ENCODE measurements at regions not wholly inside any gene's neighbourhood (a gene's known extent, or its start where the extent isn't known, plus 50 kb on each side); places are given as distances from the start of the nearest gene placed in this dataset.

DNA sequence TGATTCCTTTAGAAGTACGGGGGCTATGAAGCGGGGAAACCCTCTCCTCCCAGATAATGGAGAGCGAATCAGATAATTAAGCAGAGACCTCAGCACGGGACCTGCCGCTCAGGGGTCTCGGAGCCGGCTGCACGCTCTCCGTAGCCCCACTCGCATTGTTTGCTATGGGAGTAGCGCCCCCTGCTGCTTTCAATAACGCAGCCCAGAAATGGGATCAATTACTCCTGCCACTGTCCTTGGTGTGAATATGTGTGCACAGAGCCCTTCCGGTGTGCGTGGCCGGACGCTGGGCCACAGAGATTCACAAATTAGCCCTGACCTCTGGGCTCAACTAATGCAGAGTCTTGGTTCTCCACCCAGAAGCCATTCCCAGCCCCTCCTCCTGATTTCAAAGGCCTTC is 76.4 kb upstream of the TMEM132C start:
- Histone ChIP-seq H3K36me3 (ENCODE audit: control insufficient read depth, insufficient read depth, low read length) (no peaks in the 10 kb centered on the region), H3K4me3 (ENCODE audit: low read depth, low read length) (no peak overlapping the region), H3K27me3 (ENCODE audit: control insufficient read depth, insufficient read depth, low read length) (no peaks in the 10 kb centered on the region)
- TF ChIP-seq CTCF (IDR thresholded peaks at IDR 0.05; ENCODE audit: insufficient read depth, low read length, poor library complexity, severe bottlenecking) = peak; percentile 51
- no peak for DNase-seq (ENCODE audit: low read depth)

DNA sequence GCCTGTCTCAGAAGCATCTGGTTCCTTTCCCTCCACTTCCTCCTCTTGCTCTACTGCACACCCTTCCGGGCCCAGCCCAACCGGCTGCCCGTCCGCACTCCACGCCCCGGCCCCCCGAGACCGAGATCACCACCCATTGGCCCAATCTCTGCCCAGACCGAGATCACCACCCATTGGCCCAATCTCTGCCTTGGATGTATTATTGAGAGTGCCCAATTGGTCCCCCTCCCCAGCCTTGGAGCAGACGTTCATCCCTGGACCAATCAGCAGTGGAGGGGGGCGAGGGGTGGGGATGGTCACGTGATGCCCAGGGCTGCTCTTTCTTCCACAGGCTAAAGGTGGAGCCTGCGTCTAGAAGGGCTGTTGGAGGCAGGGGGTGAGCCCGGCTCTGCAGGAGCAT is 75.6 kb upstream of the TMEM132C start:
- Histone ChIP-seq H3K27me3 (ENCODE audit: control insufficient read depth, insufficient read depth, low read length) (no peaks in the 10 kb centered on the region), H3K36me3 (ENCODE audit: control insufficient read depth, insufficient read depth, low read length) (no peaks in the 10 kb centered on the region), H3K4me3 (ENCODE audit: low read depth, low read length) (no peak overlapping the region)
- no peak for DNase-seq (ENCODE audit: low read depth)
- no peak for TF ChIP-seq CTCF (IDR thresholded peaks at IDR 0.05; ENCODE audit: insufficient read depth, low read length, poor library complexity, severe bottlenecking)

- no peak for TF ChIP-seq CTCF (IDR thresholded peaks at IDR 0.05; ENCODE audit: insufficient read depth, low read length, poor library complexity, severe bottlenecking)
- H3K36me3 ChIP-seq (ENCODE audit: control insufficient read depth, insufficient read depth, low read length) = no peaks in the 10 kb centered on the region
- no peak overlapping the region for H3K4me3 ChIP-seq (ENCODE audit: low read depth, low read length)
- no peaks in the 10 kb centered on the region for H3K27me3 ChIP-seq (ENCODE audit: control insufficient read depth, insufficient read depth, low read length)
- no peak for DNase-seq (ENCODE audit: low read depth)
These were observed 62.3 kb upstream of the TMEM132C start for GRCh38 chr12:128204711-128205110.

- TF ChIP-seq CTCF (IDR thresholded peaks at IDR 0.05; ENCODE audit: insufficient read depth, low read length, poor library complexity, severe bottlenecking) = no peak
- no peak for DNase-seq (ENCODE audit: low read depth)
- no peak overlapping the region for H3K4me3 ChIP-seq (ENCODE audit: low read depth, low read length)
- no peaks in the 10 kb centered on the region for H3K36me3 ChIP-seq (ENCODE audit: control insufficient read depth, insufficient read depth, low read length)
- no peaks in the 10 kb centered on the region for H3K27me3 ChIP-seq (ENCODE audit: control insufficient read depth, insufficient read depth, low read length)
These were observed 61.8 kb upstream of the TMEM132C start for GRCh38 chr12:128205145-128205544.

DNA sequence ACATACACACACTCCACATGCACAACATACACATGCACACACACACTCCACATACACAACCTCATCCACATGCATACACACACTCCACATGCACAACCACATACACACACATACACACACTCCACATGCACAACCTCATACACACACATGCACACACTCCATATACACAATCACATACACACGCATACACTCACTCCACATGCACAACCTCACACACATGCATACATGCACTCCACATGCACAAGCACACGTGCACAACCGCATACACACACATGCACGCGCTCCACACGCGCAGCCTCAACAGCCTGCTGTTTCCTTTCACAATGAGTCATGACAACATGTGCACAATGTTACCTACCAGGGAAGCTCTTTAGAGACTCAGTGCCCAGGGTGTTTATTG is 61.2 kb upstream of the TMEM132C start:
- Histone ChIP-seq H3K4me3 (ENCODE audit: low read depth, low read length) (no peak overlapping the region), H3K27me3 (ENCODE audit: control insufficient read depth, insufficient read depth, low read length) (no peaks in the 10 kb centered on the region), H3K36me3 (ENCODE audit: control insufficient read depth, insufficient read depth, low read length) (no peaks in the 10 kb centered on the region)
- TF ChIP-seq CTCF (IDR thresholded peaks at IDR 0.05; ENCODE audit: insufficient read depth, low read length, poor library complexity, severe bottlenecking) = no peak
- DNase-seq (ENCODE audit: low read depth) = no peak
